ENCODE measurements at regions not wholly inside any gene's neighbourhood (a gene's known extent, or its start where the extent isn't known, plus 50 kb on each side); places are given as distances from the start of the nearest gene placed in this dataset.

- DNase-seq (ENCODE audit: low spot score) = no peak
These were observed 180.6 kb downstream of the RDH14 start for GRCh38 chr2:18379870-18380269.

DNA sequence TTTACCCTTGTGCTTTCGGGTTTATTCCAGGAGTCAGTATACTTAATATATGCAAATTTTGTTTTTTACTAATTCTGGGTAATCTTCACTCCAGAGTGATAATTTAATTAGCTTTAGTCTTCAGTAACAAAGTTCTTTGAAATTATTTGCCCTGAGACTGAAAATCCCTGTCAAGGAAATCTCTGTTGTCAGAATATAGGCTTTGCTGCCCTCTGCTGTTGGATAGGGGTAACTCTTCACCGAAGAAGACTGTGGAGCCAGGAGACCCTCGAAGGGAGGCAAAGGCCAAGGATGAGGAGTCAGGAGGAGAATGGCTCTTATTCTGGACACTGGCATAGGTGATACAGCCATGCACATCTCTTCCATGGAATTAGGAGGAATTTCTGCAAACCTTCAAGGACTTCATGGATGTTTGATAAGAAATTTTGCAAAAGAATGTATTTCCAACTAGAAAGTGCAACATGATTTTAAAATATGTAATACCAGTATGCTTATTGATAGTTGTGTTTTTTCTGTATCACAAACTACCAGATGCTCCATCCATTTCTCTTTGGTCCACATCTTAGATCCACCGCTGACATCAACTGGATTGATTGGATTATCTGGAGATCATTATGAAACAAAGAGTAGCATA is 182.3 kb downstream of the RDH14 start:
- DNase-seq (ENCODE audit: low spot score) = peak; percentile 58

GRCh38 chr2:18376936-18377335 is 183.5 kb downstream of the RDH14 start:
- no peak for DNase-seq (ENCODE audit: low spot score)

- DNase-seq (ENCODE audit: low spot score) = no peak
These were observed 186.8 kb downstream of the RDH14 start for GRCh38 chr2:18373664-18374063.

DNA sequence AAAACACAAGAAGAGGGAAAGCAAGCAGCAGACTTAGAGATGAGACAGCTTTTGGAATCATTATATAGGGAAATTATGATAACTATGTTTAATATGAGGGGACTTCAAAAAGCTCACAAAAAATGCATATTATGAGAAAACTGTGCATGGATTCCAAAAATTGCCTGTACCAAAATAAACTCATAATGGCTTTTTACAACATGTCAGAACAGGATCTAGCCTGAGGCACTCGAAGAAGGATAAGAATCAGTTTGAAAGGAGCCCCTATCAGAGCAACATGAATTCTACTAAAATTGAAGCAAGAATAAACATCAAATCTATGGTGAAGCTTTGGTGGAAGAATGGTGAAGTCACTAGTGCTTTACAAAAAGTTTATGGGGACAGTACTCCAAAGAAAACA is 187.4 kb downstream of the RDH14 start:
- DNase-seq (ENCODE audit: low spot score) = no peak

GRCh38 chr2:18372641-18373040 is 187.8 kb downstream of the RDH14 start:
- DNase-seq (ENCODE audit: low spot score) = no peak

DNA sequence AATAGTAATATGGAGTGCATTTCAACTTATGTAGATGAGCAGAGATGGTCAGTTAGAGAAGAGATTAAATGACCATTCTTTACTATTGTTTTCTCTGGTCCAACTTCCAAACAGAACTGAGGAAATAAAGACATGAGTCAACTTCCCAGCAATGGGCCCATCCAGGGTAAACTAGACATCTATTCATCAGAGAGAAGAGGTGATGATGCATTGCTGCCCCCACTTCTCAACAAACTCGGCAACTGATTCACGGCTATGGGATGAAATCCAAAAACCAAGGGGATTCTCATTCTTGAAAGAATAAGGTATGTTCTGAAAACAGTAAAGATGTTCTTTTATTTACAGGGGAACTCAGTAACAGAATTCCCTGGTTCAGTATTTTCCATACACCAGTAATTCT is 190.7 kb downstream of the RDH14 start:
- DNase-seq (ENCODE audit: low spot score) = no peak

GRCh38 chr2:18368008-18368407 is 192.4 kb downstream of the RDH14 start:
- no peak for DNase-seq (ENCODE audit: low spot score)

GRCh38 chr2:18365342-18365741 is 195.1 kb downstream of the RDH14 start:
- no peak for DNase-seq (ENCODE audit: low spot score)

- no peak for DNase-seq (ENCODE audit: low spot score)
These were observed 197.1 kb downstream of the RDH14 start for GRCh38 chr2:18363348-18363747.

GRCh38 chr2:18362696-18363095 is 197.8 kb downstream of the RDH14 start:
- no peak for DNase-seq (ENCODE audit: low spot score)

DNA sequence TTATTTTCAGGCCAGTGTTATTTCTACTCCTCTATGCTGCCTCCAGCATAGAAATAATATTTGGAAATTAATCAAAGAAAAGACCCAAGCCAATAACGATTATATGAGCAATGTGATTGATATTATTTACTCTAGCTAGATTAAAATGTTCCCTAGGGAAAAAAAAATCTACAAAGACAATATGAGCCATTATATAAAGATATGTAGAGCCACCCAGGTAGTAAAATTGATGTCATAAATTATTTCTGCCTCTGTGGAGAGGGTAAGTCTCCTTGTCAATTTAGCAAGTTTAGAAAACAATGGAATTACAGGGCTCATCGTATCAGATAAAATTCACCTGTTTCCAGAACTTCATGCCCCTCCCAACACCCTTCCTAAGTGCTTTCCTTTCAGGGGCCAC is 202.9 kb downstream of the RDH14 start:
- no peak for DNase-seq (ENCODE audit: low spot score)

- DNase-seq (ENCODE audit: low spot score) = no peak
These were observed 203.8 kb downstream of the RDH14 start for GRCh38 chr2:18356676-18357075.

- DNase-seq (ENCODE audit: low spot score) = no peak
These were observed 211.0 kb downstream of the RDH14 start for GRCh38 chr2:18349421-18349820.

- no peak for DNase-seq (ENCODE audit: low spot score)
These were observed 213.6 kb downstream of the RDH14 start for GRCh38 chr2:18346874-18347273.

- DNase-seq (ENCODE audit: low spot score) = no peak
These were observed 214.1 kb downstream of the RDH14 start for GRCh38 chr2:18346344-18346743.

GRCh38 chr2:18345848-18346247 is 214.6 kb downstream of the RDH14 start:
- DNase-seq (ENCODE audit: low spot score) = peak; percentile 1

- DNase-seq (ENCODE audit: low spot score) = no peak
These were observed 217.6 kb downstream of the RDH14 start for GRCh38 chr2:18342901-18343300.

DNA sequence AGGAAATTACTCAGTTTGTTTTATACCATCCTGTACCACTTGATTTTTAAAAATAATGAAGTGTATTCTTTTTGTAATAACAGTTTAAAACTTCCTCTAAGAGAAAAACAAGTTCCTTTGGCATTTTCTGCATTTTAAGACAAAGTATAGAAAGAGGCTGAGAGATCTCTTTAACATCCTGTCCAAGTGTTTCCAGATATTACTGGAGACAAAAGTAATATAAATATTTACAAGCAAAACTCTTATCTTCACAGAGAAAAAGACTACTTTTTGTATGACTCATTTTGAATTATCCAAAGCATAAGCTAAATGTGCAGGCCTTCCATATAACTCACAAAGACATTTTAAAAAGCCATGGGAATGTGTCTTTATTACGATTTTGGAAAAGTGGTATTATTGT is 221.1 kb downstream of the RDH14 start:
- DNase-seq (ENCODE audit: low spot score) = peak; percentile 38

- DNase-seq (ENCODE audit: low spot score) = no peak
These were observed 223.5 kb downstream of the RDH14 start for GRCh38 chr2:18336975-18337374.

DNA sequence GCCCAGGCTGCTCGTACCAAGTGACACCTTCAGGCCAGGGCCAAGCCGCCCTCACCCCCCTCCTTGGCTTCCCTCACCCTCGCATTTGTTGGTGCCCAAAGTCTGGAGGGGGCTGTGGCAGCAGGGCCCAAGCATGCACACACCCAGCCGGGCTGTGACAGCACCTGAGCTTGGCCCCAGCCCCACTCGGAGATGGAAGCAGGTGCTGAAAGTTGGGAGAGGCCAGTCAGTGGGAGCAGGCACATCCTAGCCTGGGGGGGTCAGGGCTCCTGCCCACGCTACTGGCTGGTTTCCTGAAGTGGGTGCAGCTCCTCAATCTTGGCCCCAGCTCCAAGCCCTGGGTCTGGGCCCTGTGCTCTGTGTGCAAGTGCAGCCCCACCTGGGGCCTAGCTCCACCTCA is 228.0 kb downstream of the RDH14 start:
- no peak for DNase-seq (ENCODE audit: low spot score)

GRCh38 chr2:18325118-18325517 is 235.3 kb downstream of the RDH14 start:
- no peak for DNase-seq (ENCODE audit: low spot score)

DNA sequence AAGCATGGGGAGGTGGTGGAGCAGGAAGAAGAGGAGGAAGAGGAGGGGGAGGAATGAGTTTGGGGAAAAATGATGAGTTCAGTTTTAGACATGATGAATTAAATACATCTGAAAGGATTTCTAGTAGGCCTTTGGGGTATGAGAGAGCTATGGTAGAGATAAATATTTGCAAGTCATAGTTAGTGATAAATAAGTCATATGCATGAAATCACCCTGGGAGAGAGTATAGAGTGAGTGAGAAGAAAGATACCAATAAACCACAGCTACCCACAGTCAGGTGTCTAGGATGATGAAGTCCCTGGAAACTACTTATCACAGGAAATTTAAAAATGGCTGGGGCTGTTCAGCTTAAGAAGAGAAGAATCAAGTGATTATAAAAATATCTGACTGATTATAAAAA is 240.5 kb downstream of the RDH14 start:
- no peak for DNase-seq (ENCODE audit: low spot score)

DNA sequence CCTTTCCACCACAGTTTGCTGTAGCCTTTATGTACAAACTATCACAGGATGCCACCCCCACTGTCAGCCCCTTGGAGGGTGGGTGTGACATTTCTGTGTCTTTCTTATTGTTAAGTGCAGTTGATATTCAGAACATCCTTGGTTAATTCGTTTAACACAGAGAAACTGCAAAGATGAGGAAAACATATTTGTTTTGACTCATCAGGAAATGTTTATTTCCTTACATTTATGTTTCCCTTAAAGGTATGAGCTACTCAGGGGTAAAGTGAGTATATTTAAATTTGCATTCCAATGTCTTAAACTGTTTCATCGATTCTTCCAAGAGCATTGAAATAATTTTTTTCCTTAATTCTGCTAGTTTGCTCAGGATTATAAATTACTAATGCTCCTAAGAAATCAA is 243.4 kb downstream of the RDH14 start:
- no peak for DNase-seq (ENCODE audit: low spot score)
